GM21423 (cell line): ENCODE measurements at regions not wholly inside any gene's neighbourhood (a gene's known extent, or its start where the extent isn't known, plus 50 kb on each side); places are given as distances from the start of the nearest gene placed in this dataset.
A peak's percentile ranks its signal among the peaks of the same experiment; 100 is the strongest.
"Not testable (repeated sequence)": the region's sequence is repeated elsewhere in the genome, so short reads cannot be mapped to it uniquely, and the experiment has no call there.

Source experiments
- ATAC-seq: cut with Tn5 transposase; IDR thresholded peaks from one replicate; pipeline ENCODE4 v1.9.1; 2021; ENCODE audit warnings: mild to moderate bottlenecking, moderate library complexity; ENCODE audit not compliant: unreplicated experiment

DNA sequence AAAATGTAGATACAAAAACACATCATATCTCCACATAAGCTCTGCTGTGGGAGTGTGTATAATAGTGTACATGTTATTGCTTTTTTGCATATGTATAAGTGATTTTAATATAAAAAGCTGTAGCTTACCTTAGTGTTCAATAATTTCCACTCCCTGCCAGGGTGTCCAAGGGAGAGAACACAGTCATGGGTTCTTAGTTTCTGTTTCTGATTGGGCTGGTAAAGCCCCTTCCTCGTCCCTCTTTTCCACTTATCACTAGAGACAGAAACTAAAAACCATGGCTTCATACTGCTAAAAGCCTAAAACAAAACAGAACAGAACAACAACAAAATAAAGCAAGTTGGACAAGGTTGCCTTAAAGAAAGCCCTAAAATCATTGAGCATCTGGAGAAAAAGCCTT is 74.4 kb upstream of the S1PR3 start:
- ATAC-seq = no peak

DNA sequence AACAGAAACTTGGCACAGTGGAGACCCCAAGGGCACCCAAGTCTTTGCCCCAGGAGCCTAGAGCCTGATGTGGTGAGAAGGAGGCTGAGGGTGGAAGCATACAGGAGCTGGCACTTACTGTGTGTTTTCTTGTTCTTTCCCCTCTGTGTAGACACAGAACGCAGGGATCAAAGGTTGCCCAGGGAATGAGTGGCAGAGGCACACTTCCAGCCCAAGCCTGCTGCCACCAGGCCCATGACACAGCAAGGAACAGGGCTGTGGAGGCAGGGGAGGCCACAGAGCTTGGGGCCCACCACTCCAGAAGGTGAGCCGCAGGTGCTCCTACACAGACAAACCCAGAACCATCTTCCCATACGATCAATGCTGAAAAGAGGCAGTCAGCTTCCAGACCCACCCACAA is 73.9 kb upstream of the S1PR3 start:
- ATAC-seq = no peak

DNA sequence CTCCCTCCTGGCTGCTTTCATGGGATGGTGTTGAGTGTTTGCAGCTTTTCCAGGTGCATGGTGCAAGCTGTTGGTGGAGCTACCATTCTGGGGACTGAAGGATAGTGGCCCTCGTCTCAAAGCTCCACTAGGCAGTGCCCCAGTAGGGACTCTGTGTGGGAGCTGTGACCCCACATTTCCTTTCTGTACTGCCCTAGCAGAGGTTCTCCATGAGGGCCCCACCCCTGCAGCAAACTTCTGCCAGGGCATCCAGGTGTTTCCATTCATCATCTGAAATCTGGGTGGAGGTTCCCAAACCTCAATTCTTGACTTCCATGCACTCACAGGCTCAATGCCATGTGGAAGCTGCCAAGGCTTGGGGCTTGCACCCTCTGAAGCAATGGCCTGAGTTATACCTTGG is 72.7 kb upstream of the S1PR3 start:
- not testable (repeated sequence) for ATAC-seq

DNA sequence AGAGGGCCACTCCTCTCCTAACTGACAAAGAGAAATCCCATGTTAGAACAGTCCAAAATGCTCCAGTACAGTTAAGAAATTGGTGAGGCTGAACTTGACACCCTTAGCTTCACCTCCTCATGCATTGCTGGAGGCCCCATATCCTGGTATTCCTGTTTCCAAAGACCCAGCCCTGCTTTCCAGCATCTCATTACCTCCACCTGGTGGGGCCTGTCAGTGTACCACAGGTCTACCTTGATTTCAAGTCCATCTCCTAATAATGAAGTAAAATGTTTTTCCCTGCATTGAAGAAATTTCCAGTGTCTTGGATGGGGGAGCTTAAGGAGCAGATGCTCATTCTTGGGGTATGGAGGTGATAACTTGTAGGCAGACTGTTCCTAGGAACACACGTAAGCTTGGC is 70.6 kb upstream of the S1PR3 start:
- no peak for ATAC-seq

DNA sequence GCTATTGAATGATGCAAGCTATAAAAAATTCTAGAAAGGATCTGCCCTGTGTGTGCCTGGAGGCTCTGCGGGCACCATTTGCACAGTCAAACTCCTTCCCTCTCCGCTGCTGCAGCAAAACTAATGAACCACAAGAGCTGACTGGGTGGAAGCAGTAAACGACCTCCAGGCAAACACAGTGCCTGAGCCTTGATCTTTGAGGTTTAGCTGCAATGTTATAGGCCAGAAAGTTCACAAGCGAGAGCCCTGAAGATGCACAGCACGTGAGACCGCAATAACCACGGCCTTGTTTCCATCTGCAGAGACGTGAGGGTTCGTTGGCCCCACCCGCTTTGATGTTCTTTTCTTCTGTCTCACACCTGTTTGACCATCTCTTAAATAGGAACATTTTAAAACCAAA is 69.2 kb upstream of the S1PR3 start:
- ATAC-seq = no peak

DNA sequence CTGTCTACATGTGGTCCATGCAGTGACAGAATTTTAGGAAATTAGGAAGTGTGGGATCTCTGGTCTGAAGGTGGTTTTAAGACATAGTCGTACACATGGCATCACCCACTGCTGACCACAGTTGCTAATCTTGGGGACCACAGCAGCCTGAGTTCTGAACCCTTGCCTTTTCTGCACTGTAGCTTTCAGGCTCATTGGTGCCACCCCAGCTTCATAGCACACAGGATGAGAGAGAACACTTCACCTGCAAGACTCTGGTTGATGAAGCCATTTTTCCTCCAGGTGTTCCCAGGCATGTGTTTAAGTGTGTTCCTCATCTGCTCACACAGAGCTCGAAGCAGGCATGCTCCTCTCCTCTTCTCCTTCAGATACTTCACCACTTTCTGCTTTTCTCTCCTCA is 68.2 kb upstream of the S1PR3 start:
- ATAC-seq = no peak

DNA sequence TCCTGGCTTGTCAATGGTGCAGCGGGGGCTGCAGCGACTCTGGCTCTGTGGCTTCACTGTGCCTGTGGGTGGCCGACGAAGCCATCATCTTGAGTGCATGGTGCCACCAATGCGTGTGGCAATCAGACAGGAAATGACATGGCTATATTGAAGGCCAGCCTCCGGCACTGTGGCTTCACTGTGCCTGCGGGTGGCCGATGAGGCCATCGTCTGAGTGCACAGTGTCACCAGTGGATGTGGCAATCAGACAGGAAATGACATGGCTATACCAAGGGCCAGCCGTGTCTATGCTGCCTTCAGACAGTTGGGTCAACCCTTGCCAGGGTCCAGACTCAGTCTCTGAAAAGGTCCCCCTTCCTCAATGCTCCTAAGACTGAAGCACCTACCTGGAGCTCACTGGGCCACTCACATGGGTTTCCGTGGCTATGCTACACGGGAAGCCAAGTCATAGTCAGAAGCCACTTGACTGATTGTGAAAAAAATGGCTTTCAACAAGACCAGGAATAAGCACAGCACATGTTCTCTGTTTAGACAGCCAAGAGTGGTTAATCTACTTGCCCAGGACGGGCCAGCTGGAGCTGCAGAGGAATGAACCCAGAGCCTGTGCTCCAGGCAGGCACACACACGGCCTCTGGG is 67.5 kb upstream of the S1PR3 start:
- no peak for ATAC-seq

DNA sequence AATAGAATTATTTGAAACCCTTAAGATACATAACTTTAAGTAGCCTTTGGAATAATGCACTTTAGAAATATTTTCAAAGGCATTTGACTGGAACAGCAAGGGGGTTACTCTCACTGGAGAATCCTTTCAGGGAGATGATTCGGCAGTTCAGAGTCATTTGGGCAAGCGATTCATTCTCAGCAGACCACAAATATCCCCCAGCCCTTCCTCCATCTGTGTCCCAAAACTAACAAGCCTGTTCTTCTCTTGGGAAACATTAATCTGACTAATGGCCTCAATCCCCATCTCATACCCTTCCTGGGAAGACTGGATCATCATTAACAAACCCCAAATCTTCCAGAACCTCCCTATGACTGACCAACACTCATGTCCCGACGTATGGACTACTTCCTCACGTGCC is 65.8 kb upstream of the S1PR3 start:
- no peak for ATAC-seq

DNA sequence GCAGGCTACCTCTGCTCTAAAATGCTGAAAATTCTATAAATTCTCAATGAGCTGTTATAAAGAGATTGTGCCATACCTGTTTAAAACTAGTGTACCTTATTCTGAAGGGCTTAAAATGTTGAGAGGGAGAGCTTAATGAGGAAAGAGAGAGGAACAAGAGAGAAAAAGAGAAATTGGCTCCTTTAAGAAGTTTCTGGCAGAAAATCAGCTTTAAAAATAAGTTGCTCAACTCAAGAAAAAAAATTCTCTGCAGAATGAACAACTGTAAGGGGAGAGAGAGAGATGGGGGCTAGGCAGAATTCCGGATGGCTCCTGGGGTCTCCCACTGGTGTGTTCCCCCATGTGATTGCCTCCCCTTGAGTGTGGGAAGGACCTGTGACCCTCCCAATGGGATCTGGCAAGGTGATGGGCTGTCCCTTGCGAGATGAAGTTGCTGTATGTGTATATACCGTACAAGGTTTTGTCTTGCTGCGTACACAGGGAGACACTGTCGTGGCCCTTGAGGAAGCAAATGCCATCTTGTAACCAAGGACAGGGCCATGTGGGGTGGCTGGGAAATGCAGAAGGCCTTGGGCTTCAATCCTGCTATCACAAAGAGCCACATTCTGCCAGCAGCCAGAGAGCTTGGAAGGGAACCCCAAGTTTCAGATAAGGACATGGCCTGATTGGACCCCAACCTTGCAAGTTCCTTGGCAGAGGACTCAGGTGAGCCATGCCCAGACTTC is 64.3 kb upstream of the S1PR3 start:
- no peak for ATAC-seq

DNA sequence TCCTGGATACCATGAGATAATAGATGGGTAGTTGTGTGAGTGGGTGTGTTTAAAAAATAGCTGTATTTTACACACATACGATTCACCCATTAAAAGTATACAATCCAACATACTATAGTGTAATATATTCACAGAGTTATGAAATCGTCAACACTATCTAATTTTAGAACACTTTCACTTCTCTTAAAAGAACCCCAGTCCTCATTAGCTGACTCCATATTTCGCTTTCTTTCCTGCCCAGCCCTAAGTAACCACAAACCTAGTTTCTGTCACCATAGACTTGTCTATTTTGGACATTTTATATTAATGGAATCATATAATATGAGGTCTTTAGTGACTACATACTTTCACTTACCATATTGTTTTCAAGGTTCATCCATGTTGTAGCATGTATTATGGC is 63.8 kb upstream of the S1PR3 start:
- peak; percentile 69 for ATAC-seq

DNA sequence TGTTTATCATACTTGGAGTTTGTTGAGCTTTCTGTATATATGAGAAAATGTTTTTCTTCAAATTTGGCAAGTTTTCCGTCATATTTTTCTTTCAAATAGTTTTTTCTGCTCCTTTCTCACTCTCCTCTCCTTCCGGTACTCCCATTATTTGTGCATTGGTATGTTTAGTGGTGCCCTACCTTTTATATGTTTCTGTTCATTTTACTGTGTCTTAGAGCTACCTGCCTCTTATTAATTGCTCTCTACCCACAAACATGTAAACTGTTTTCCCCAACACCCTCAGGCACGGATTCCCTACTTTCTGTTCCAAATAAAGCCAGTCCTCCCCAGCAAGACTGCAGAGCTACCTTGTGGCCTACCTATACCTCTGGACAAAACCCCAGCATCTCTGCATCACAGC is 60.6 kb upstream of the S1PR3 start:
- ATAC-seq = no peak

DNA sequence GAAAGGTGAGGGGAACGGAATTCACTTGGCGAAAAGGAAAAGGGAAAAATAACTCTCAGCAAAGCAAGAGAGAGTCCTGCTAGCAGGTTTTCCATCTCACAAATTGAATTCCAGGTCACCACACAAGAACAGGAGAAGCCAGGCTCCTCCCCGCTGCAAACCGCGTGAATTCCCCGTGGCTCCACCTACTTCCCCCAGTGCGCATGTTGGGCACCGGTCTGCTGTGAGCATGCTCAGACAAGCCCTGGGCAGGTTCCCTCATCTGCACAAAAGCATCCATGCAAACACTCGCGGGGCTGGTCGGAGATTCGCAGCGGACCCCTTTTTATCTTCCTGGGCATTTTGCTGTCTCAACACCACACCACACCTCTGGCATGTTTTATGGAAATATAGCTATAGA is 58.5 kb upstream of the S1PR3 start:
- ATAC-seq = no peak

DNA sequence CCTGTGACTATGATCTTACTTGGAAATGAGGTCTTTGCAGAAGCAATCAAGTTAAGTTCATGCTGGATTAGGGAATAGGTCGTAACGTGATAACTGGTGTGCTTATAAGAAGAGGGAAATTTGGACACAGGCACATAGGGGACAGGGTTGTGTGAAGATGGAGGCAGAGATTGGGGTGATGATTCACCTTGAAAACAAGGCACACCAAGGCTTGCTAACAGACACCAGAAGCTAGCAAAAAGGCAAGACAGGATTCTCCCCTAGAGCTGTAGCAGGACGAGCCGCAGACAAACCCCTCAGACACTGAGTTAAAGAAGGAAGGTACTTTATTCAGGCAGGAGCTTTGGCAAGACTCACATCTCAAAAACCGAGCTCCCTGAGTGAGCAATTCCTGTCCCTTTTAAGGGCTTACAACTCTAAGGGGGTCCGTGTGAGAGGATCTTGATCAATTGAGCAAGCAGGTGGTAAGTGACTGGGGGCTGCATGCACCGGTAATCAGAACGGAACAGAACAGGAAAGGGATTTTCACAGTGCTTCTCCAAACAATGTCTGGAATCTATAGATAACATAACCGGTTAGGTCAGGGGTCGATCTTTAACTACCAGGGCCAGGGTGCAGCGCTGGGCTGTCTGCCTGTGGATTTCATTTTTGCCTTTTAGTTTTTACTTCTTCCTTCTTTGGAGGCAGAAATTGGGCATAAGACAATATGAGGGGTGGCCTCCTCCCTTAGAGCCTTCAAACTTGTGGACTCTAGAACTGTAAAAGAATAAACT is 57.5 kb upstream of the S1PR3 start:
- ATAC-seq = no peak

DNA sequence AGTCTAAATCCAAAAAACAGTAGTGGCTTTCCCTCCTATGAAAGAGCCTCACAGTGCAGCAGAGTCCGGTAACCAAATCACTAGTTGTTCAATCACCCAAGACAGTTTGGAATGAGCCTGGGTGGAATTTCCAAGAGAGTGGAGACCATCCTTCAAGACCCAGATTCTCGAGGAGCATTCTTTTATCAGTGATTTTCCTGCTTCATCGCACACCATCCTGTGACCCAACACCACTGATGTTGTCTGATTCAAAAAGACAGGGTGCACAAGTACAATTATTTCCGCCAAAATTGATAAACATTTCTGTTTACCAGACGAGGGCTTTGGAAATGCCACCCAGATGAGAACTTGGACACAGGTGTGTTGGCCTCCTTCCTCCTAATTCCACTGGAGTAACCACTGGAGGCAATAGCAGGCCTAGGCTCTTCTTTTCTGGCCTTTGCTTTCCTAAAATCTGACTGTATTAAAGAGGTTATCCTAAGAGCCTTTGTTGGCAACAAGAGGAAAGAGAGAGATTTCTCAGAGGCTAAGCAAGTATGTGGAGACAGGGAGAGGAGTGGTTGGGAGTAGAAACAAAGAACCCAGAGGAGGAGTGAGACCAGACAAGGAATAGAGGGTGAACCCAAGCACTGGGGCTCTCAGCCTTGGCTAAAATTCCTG is 56.3 kb upstream of the S1PR3 start:
- no peak for ATAC-seq

DNA sequence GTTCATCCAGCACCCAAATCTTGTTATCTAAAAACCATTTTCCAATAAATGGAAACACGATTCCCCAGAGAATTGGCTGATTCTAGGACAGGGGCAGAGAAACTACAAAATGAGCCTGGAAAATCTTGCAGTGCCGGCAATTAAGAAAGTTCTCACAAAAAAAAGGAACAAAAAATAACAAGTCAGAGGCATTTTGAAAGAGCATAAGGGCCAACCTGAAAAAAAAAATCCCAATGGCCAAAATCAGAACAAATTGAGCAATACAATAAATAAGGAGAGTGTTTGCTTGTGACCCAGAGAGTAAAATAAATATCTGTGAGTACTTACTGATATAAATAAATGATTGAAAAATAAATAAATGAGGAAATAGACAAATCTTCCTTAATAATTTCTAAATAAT is 55.1 kb upstream of the S1PR3 start:
- no peak for ATAC-seq

DNA sequence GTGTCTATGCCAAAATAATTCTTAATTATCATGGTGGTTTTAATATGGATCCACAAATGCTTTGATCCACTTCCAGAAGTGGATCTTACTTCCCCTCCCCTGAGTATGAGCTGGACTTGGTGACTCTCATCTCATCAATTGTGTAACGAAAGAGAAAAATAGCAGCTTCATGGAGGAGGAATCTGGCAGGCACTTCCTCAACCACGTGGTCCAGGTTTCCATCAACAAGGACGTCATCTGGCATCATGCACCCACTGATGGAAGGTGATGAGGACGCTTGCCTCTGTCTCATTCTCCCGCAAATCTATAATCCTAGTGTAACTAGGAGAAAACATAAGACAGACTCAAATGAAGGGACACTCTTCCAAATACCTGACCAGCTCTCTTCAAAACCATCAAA is 54.6 kb upstream of the S1PR3 start:
- ATAC-seq = no peak

DNA sequence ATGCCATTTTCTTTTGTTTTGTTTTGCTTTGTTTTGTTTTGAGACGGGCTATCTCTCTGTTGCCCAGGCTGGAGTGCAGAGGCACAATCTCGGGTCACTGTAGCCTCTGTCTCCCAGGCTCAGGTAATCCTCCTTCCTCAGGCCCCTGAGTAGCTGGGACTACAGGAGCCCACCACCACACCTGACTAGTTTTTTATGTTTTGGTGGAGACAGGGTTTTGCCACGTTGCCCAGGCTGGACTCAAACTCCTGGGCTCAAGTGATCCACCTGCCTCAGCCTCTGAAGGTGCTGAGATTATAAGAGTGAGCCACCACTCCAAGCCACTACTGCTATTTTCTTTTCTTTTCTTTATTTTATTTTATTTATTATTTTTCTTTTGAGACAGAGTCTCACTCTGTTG is 54.0 kb upstream of the S1PR3 start:
- no peak for ATAC-seq

DNA sequence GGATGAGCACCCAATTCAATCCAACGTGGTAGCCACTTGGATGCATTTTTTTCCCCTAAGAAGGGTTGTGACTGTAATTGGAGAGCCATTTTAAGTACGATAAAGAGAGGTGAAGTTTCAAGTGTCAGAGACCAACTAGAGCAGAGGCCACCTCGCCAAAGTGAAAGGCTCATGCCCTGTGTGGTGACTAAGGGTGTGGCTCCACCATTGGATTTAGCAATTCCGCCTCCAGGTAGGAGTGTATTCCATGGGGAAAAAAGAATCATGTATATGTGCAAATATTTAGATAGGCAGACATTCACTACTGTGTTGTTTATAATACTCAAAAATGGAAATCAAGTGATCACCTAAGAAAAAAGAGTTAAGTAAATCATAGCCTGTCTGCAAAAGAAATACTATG is 53.1 kb upstream of the S1PR3 start:
- no peak for ATAC-seq
